Astrocyte of the spinal cord (primary cell): ENCODE measurements at regions not wholly inside any gene's neighbourhood (a gene's known extent, or its start where the extent isn't known, plus 50 kb on each side); places are given as distances from the start of the nearest gene placed in this dataset.

Experiments
- DNase-seq: peaks from one replicate; pipeline ENCODE4 v3.0.0; 2011; ENCODE audit warnings: low read depth, low spot score
- H3K4me3 ChIP-seq: 2 replicates; pipeline ENCODE4 v1.5.1; 2011; ENCODE audit warnings: low read depth, mild to moderate bottlenecking, low read length, moderate library complexity
- in situ Hi-C: cut with HindIII; loops from 2 replicates; pipeline ENCODE4 v1.10.0; 2017; ENCODE audit warnings: low sequenced_read_pairs
- TF ChIP-seq, protein P1 (sequence below): IDR thresholded peaks from 2 replicates; pipeline ENCODE4 v1.5.1; 2012; ENCODE audit warnings: low read depth, mild to moderate bottlenecking, low read length, inconsistent platforms

DNA sequence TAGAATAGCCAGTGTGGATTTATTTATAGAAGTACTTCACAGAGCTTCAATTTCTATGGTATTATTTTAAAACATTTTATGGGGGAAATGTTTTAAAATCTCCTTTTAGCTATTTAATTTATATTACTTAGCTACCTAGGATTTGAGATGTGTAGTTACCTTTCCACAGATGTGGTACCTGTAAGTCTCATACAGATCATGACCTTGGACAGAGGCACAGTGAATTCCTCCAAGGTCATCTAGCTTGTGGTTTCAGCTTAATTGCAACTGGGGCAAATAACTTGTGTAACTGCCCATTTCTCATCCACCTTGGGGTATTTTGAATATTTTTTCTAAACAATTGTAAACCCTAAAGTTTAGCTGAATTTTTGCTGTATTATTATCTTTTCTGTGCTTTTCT, 89.2 kb downstream of the DMRTA1 start:
- no peak for DNase-seq
- TF ChIP-seq, protein P1, sequence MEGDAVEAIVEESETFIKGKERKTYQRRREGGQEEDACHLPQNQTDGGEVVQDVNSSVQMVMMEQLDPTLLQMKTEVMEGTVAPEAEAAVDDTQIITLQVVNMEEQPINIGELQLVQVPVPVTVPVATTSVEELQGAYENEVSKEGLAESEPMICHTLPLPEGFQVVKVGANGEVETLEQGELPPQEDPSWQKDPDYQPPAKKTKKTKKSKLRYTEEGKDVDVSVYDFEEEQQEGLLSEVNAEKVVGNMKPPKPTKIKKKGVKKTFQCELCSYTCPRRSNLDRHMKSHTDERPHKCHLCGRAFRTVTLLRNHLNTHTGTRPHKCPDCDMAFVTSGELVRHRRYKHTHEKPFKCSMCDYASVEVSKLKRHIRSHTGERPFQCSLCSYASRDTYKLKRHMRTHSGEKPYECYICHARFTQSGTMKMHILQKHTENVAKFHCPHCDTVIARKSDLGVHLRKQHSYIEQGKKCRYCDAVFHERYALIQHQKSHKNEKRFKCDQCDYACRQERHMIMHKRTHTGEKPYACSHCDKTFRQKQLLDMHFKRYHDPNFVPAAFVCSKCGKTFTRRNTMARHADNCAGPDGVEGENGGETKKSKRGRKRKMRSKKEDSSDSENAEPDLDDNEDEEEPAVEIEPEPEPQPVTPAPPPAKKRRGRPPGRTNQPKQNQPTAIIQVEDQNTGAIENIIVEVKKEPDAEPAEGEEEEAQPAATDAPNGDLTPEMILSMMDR: no peak
- no peak overlapping the region for H3K4me3 ChIP-seq
- in situ Hi-C loops: no loop called here

DNA sequence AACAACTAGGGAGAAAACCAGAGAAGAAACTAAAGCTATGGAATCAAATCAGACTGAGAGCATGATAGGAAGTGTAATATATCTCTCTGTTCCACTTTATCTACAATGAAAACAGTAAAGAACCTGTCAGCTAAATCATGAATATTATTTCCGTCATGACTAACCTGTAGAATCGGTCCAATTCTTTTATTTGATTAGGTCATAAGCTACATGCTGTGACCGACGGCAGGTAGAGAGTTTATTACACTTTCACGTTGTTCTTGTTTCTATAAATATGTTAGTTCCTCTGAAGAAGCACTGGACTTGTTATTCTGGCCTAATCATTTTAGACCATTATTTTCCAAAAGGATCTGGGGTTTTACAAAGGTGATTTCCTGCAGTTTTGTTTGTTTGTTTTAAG, 91.1 kb downstream of the DMRTA1 start:
- in situ Hi-C loops: no loop called here
- DNase-seq: no peak
- TF ChIP-seq, protein P1: no peak
- no peak overlapping the region for H3K4me3 ChIP-seq

DNA sequence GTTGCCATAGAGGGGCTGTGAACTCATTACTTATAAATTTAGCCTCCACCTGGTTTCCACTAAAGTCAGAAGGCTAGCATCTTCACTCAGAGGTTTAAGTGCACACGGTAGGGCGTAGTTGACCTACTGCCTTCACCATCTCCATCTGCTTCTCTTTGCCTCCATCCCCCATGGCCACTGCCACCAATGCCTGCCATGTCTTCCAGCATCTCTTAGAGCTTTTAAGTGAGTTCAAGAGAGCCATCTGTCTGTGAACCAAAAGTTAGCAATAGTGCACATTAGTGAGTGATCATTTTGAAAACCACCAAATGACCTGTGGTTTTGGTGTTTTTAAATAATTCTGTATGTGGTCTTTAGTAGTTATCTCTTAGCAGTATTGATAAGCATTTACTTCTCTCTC, 102.0 kb downstream of the DMRTA1 start:
- TF ChIP-seq, protein P1: no peak
- DNase-seq: no peak
- in situ Hi-C loops: no loop called here
- no peak overlapping the region for H3K4me3 ChIP-seq

DNA sequence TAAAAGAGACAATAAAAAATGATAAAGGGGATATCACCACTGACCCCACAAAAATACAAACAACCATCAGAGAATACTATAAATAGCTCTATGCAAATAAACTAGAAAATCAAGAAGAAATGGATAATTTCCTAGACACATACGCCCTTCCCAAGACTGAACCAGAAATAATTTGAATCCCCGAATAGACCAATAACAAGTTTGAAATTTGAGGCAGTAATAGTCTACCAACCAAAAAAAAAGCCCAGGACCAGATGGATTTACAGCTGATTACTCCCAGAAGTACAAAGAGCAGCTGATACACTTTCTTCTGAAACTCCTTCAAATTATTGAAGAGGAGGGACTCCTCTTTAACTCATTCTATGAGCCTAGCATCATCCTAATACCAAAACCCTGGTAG, 128.1 kb downstream of the DMRTA1 start:
- in situ Hi-C loops: no loop called here
- DNase-seq: no peak
- TF ChIP-seq, protein P1: no peak
- H3K4me3 ChIP-seq: no peak overlapping the region

DNA sequence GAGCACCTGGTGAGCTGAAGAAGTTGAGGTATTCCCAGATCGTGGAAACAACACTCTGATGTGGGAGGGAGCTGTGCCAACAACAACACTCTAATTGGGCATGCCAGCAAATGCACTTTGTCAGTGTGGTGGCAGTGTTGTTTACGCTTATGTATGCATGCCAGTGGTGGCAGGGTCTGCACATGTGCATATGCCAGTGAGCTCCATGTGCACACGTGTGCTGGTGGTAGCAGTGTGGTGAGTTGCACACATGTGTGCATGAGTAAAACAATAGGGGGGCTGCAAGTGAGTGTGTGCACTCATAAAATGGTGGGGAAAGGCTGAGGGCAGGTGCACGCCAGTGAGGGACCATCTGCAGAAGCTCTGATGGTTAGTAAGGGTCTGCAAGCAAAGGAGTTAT, 134.2 kb downstream of the DMRTA1 start:
- DNase-seq: no peak
- no peak overlapping the region for H3K4me3 ChIP-seq
- in situ Hi-C loops: no loop called here
- TF ChIP-seq, protein P1: no peak

DNA sequence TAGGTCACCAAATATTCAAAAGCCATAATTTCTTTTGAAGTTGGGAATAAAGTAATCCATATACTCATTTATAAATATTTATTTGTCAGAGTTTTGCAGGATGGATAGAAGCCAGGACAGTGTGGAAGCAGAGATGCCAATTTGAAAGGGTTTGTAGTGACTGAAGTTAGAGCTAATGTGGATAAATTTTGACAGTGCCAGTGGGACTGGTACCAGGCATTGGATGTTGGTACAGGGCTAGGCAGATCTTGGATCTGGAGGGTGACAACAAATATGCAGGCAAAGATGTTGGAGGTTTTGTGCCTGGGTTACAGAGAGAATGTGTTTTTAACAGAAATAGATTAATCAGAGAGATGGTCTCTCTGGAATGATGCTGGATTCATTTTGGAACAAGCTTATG, 135.6 kb downstream of the DMRTA1 start:
- no peak for DNase-seq
- TF ChIP-seq, protein P1: no peak
- in situ Hi-C loops: no loop called here

DNA sequence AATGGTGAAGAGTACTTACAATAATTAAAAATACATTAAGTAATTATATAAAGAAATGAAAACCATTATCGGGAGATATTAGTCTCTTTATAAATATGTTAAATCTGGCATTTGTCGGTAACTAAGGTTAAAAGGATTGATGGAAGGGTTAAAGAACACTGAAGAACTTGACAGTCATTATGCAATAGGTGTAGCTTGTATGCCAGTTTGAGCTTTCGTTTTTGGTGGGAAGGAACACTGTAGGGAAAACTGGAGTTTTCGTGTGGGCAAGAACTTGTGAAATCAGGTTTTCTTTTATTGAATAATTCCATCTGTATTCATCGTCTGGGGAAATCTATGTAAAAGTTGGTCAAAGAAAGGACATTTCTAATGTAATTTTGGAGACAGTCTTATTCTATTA, 142.3 kb downstream of the DMRTA1 start:
- TF ChIP-seq, protein P1: no peak
- no peak overlapping the region for H3K4me3 ChIP-seq
- DNase-seq: no peak
- in situ Hi-C loops: no loop called here

More for the DNA sequence above, 135.6 kb downstream of the DMRTA1 start:
- H3K4me3 ChIP-seq: no peak overlapping the region
